NCI-H1048 (cell line): ENCODE measurements at regions not wholly inside any gene's neighbourhood (a gene's known extent, or its start where the extent isn't known, plus 50 kb on each side); places are given as distances from the start of the nearest gene placed in this dataset.

ENCODE experiments used
- DNase-seq: peaks from one replicate; lab custom pipeline; 2025; lab: John Stamatoyannopoulos, UW

- no peak for DNase-seq
Observed at GRCh38 chr5:143761663-143762062, 50.3 kb upstream of the HMHB1 start.

- DNase-seq: no peak
Observed at GRCh38 chr5:143760755-143761154, 51.2 kb upstream of the HMHB1 start.

GRCh38 chr5:143760131-143760505, 51.8 kb upstream of the HMHB1 start:
- DNase-seq: no peak

- DNase-seq: no peak
Observed at GRCh38 chr5:143759396-143760130, 52.4 kb upstream of the HMHB1 start.

- no peak for DNase-seq
Observed at GRCh38 chr5:143758750-143759149, 53.2 kb upstream of the HMHB1 start.

GRCh38 chr5:143758015-143758414, 53.9 kb upstream of the HMHB1 start:
- DNase-seq: no peak

- no peak for DNase-seq
Observed at GRCh38 chr5:143757116-143757515, 54.8 kb upstream of the HMHB1 start.

- DNase-seq: no peak
Observed at GRCh38 chr5:143755966-143756365, 56.0 kb upstream of the HMHB1 start.

GRCh38 chr5:143752165-143752850, 59.7 kb upstream of the HMHB1 start:
- no peak for DNase-seq

GRCh38 chr5:143751342-143751741, 60.6 kb upstream of the HMHB1 start:
- no peak for DNase-seq

GRCh38 chr5:143749581-143750205, 62.3 kb upstream of the HMHB1 start:
- DNase-seq: no peak

GRCh38 chr5:143748516-143748915, 63.4 kb upstream of the HMHB1 start:
- DNase-seq: no peak

- DNase-seq: no peak
Observed at GRCh38 chr5:143742951-143743350, 69.0 kb upstream of the HMHB1 start.

GRCh38 chr5:143741421-143741820, 70.5 kb upstream of the HMHB1 start:
- no peak for DNase-seq

- no peak for DNase-seq
Observed at GRCh38 chr5:143740956-143741355, 71.0 kb upstream of the HMHB1 start.

GRCh38 chr5:143739746-143740145, 72.2 kb upstream of the HMHB1 start:
- no peak for DNase-seq

GRCh38 chr5:143738417-143739401, 73.3 kb upstream of the HMHB1 start:
- no peak for DNase-seq

- DNase-seq: no peak
Observed at GRCh38 chr5:143737062-143737461, 74.9 kb upstream of the HMHB1 start.

GRCh38 chr5:143734456-143734780, 77.5 kb upstream of the HMHB1 start:
- no peak for DNase-seq

- no peak for DNase-seq
Observed at GRCh38 chr5:143733665-143734455, 78.1 kb upstream of the HMHB1 start.

GRCh38 chr5:143732402-143732801, 79.6 kb upstream of the HMHB1 start:
- no peak for DNase-seq
